ENCODE measurements at regions not wholly inside any gene's neighbourhood (a gene's known extent, or its start where the extent isn't known, plus 50 kb on each side); places are given as distances from the start of the nearest gene placed in this dataset.

- no peak for TF ChIP-seq CTCF (optimal IDR thresholded peaks at IDR 0.05 in 1 of 3, IDR thresholded peaks at IDR 0.05 in 1 of 3, conservative IDR thresholded peaks at IDR 0.05 in 1 of 3; ENCODE audit: extremely low read depth in 1 of 3, insufficient read depth in 2 of 3, low read length in 3 of 3)
- TF ChIP-seq EZH2 (IDR thresholded peaks at IDR 0.05; ENCODE audit: low read length) = no peak
These were observed 1237.5 kb downstream of the MRPL39 start for GRCh38 chr21:24369746-24370145.

Data from keratinocyte (primary cell).